ENCODE measurements at regions not wholly inside any gene's neighbourhood (a gene's known extent, or its start where the extent isn't known, plus 50 kb on each side); places are given as distances from the start of the nearest gene placed in this dataset.

DNA sequence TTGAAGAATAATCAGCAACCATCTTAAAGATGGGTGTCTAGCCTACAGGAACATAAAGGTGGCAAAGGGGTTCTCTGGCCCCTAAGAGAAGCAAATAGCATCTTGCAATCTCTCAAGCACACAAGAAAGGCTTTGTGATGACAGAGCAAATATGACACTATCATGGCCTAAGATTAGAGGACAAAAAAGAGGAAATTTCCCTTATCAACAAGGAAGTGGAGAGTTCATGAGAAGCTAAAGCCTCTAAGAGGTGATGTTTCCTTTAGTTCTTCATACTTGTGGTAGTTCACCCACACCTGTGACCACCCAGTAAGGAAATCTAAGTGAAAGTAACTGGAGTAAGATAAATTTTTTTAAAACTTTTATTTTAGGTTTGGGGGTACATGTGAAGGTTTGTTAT is 88.4 kb downstream of the OLIG3 start:
- TF ChIP-seq, protein P1, sequence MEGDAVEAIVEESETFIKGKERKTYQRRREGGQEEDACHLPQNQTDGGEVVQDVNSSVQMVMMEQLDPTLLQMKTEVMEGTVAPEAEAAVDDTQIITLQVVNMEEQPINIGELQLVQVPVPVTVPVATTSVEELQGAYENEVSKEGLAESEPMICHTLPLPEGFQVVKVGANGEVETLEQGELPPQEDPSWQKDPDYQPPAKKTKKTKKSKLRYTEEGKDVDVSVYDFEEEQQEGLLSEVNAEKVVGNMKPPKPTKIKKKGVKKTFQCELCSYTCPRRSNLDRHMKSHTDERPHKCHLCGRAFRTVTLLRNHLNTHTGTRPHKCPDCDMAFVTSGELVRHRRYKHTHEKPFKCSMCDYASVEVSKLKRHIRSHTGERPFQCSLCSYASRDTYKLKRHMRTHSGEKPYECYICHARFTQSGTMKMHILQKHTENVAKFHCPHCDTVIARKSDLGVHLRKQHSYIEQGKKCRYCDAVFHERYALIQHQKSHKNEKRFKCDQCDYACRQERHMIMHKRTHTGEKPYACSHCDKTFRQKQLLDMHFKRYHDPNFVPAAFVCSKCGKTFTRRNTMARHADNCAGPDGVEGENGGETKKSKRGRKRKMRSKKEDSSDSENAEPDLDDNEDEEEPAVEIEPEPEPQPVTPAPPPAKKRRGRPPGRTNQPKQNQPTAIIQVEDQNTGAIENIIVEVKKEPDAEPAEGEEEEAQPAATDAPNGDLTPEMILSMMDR (IDR thresholded peaks at IDR 0.05; ENCODE audit: low read depth, low read length), result no peak
- DNase-seq, result no peak
- no peaks in the 10 kb centered on the region for H3K9me3 ChIP-seq (ENCODE audit: severe bottlenecking)
- H3K27ac ChIP-seq, result no peak overlapping the region
- H3K27me3 ChIP-seq (ENCODE audit: insufficient read depth, low read depth, severe bottlenecking), result no peaks in the 10 kb centered on the region
- H3K36me3 ChIP-seq, result no peaks in the 10 kb centered on the region
- no peak overlapping the region for H3K4me3 ChIP-seq (ENCODE audit: low read depth, low read length)

GRCh38 chr6:137403855-137404254 is 90.3 kb downstream of the OLIG3 start:
- H3K9me3 ChIP-seq (ENCODE audit: severe bottlenecking), result no peaks in the 10 kb centered on the region
- no peak overlapping the region for H3K27ac ChIP-seq
- no peak overlapping the region for H3K4me3 ChIP-seq (ENCODE audit: low read depth, low read length)
- no peaks in the 10 kb centered on the region for H3K27me3 ChIP-seq (ENCODE audit: insufficient read depth, low read depth, severe bottlenecking)
- DNase-seq, result no peak
- TF ChIP-seq, protein P1 (IDR thresholded peaks at IDR 0.05; ENCODE audit: low read depth, low read length), result no peak
- H3K36me3 ChIP-seq, result no peaks in the 10 kb centered on the region

DNA sequence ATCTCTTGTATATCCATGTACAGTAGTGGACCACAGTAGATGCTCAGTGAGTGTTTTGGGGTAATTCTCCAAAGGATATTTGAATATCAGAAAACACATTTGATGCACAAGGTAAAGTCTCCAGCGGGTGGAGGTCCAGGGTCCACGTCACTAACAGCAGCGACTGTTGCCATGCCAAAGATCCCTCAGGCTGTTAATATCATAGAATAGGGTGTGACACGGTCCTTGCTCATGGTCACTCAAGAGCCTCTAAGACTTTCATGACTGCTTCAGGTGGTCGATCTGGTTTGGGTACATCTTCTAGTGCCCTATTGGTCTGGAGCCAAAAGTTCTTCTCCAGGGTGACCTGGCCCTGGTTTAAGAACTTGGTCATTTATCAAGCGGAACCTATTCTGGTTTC is 90.8 kb downstream of the OLIG3 start:
- Histone ChIP-seq H3K27ac (no peak overlapping the region), H3K36me3 (no peaks in the 10 kb centered on the region), H3K4me3 (ENCODE audit: low read depth, low read length) (no peak overlapping the region), H3K9me3 (ENCODE audit: severe bottlenecking) (no peaks in the 10 kb centered on the region), H3K27me3 (ENCODE audit: insufficient read depth, low read depth, severe bottlenecking) (no peaks in the 10 kb centered on the region)
- DNase-seq, result no peak
- TF ChIP-seq, protein P1 (IDR thresholded peaks at IDR 0.05; ENCODE audit: low read depth, low read length), result no peak

GRCh38 chr6:137402143-137402680 is 92.0 kb downstream of the OLIG3 start:
- Histone ChIP-seq H3K9me3 (ENCODE audit: severe bottlenecking) (no peaks in the 10 kb centered on the region), H3K27me3 (ENCODE audit: insufficient read depth, low read depth, severe bottlenecking) (no peaks in the 10 kb centered on the region), H3K36me3 (no peaks in the 10 kb centered on the region), H3K27ac (no peak overlapping the region), H3K4me3 (ENCODE audit: low read depth, low read length) (no peak overlapping the region)
- no peak for DNase-seq
- TF ChIP-seq, protein P1 (IDR thresholded peaks at IDR 0.05; ENCODE audit: low read depth, low read length), result no peak

DNA sequence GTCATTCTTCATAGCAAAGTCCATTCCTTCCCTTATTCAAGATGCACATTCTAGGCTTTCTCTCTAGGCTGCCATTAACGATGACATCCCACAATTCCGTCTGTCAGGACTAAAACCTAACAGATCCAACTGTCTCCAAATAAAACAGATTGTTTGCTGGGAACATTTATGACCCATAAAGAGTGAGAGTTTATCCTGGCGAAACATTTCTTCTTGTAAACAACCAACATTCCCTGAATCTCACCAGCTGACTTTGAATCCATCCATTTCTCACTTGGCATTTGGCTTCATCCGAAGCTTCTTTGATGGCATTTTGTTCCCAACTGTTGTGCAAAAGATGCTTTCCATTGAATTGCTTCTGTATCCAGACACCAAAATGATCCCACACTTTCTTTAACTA is 93.1 kb downstream of the OLIG3 start:
- H3K36me3 ChIP-seq, result no peaks in the 10 kb centered on the region
- H3K9me3 ChIP-seq (ENCODE audit: severe bottlenecking), result no peaks in the 10 kb centered on the region
- no peaks in the 10 kb centered on the region for H3K27me3 ChIP-seq (ENCODE audit: insufficient read depth, low read depth, severe bottlenecking)
- no peak overlapping the region for H3K4me3 ChIP-seq (ENCODE audit: low read depth, low read length)
- no peak overlapping the region for H3K27ac ChIP-seq
- no peak for DNase-seq
- TF ChIP-seq, protein P1 (IDR thresholded peaks at IDR 0.05; ENCODE audit: low read depth, low read length), result no peak

- Histone ChIP-seq H3K27me3 (ENCODE audit: insufficient read depth, low read depth, severe bottlenecking) (no peaks in the 10 kb centered on the region), H3K27ac (no peak overlapping the region), H3K4me3 (ENCODE audit: low read depth, low read length) (no peak overlapping the region), H3K36me3 (no peaks in the 10 kb centered on the region), H3K9me3 (ENCODE audit: severe bottlenecking) (no peaks in the 10 kb centered on the region)
- TF ChIP-seq, protein P1 (IDR thresholded peaks at IDR 0.05; ENCODE audit: low read depth, low read length), result no peak
- no peak for DNase-seq
Observed at GRCh38 chr6:137399881-137400443, 94.2 kb downstream of the OLIG3 start.
